Left hindlimb (tissue), 1 donor: ENCODE measurements at regions not wholly inside any gene's neighbourhood (a gene's known extent, or its start where the extent isn't known, plus 50 kb on each side); places are given as distances from the start of the nearest gene placed in this dataset.

Experiments used
- DNase-seq: peaks from one replicate; pipeline ENCODE4 v3.0.0-alpha.2; 2018

GRCh38 chr2:184481865-184482264, 116.5 kb upstream of the ZNF804A start:
- no peak for DNase-seq

- DNase-seq = no peak
These were observed 99.4 kb upstream of the ZNF804A start for GRCh38 chr2:184498936-184499335.

GRCh38 chr2:184504252-184504651, 94.1 kb upstream of the ZNF804A start:
- DNase-seq = no peak

GRCh38 chr2:184507254-184507653, 91.1 kb upstream of the ZNF804A start:
- DNase-seq = no peak

- DNase-seq = no peak
These were observed 80.9 kb upstream of the ZNF804A start for GRCh38 chr2:184517402-184517801.

GRCh38 chr2:184520441-184520840, 77.9 kb upstream of the ZNF804A start:
- DNase-seq = no peak

GRCh38 chr2:184523732-184524131, 74.6 kb upstream of the ZNF804A start:
- DNase-seq = no peak

GRCh38 chr2:184524551-184525382, 73.6 kb upstream of the ZNF804A start:
- no peak for DNase-seq

GRCh38 chr2:184527058-184527457, 71.3 kb upstream of the ZNF804A start:
- DNase-seq = no peak

GRCh38 chr2:184528119-184528518, 70.2 kb upstream of the ZNF804A start:
- DNase-seq = no peak

GRCh38 chr2:184530239-184530638, 68.1 kb upstream of the ZNF804A start:
- no peak for DNase-seq

- DNase-seq = no peak
These were observed 67.4 kb upstream of the ZNF804A start for GRCh38 chr2:184530959-184531358.

GRCh38 chr2:184532551-184532950, 65.8 kb upstream of the ZNF804A start:
- DNase-seq = no peak

- DNase-seq = no peak
These were observed 63.3 kb upstream of the ZNF804A start for GRCh38 chr2:184534986-184535385.

GRCh38 chr2:184540246-184540789, 58.0 kb upstream of the ZNF804A start:
- DNase-seq = no peak

GRCh38 chr2:184541591-184541990, 56.7 kb upstream of the ZNF804A start:
- DNase-seq = no peak

GRCh38 chr2:184543832-184544231, 54.5 kb upstream of the ZNF804A start:
- no peak for DNase-seq
